ENCODE measurements at regions not wholly inside any gene's neighbourhood (a gene's known extent, or its start where the extent isn't known, plus 50 kb on each side); places are given as distances from the start of the nearest gene placed in this dataset.

DNA sequence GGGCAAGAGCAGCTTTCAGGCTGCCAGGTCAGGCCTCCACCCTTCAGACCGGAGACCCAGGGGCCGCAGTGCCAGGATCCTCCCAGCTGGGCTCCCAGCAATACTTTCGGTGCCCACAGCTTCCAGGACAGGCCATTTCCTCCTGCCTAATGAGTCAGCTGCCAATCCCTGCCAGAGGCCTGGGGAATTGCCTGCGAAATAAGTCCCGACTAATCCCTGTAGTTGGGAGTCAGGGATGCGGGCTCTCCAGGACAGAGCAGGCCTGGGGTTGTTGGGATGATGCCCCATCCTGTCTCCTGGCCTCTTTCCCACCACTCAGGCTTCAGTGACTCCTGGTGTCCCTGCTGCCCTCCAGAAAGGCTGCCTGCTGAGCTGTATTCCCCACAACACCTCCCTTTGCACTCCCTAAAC, 143.5 kb upstream of the UNC5B start:
- peak; percentile 2 for DNase-seq
- Histone ChIP-seq H4K5ac (ENCODE audit: low read depth, low read length) (no peak overlapping the region), H2BK5ac (ENCODE audit: low read depth, low read length, poor library complexity, severe bottlenecking) (no peak overlapping the region), H3K9me1 (ENCODE audit: insufficient read depth, low read length) (no peaks in the 10 kb centered on the region), H3K23ac (ENCODE audit: low read depth, low read length) (no peak overlapping the region), H3K14ac (replicated peaks; ENCODE audit: low read depth, low read length) (no peak overlapping the region), H3K4me3 (ENCODE audit: insufficient read depth, low read depth, low read length) (no peak overlapping the region), H3K18ac (ENCODE audit: low read depth, low read length) (no peak overlapping the region), H3K9ac (ENCODE audit: low read depth, low read length) (no peak overlapping the region), H3K36me3 (ENCODE audit: control insufficient read depth, insufficient read depth, low read length) (no peaks in the 10 kb centered on the region), H3K4me2 (ENCODE audit: low read depth, low read length) (no peak overlapping the region), H3K27ac (ENCODE audit: insufficient read depth, low read length) (no peak overlapping the region), H3K27me3 (ENCODE audit: control insufficient read depth, insufficient read depth, low read length) (peaks cover 48% of the 10 kb centered on the region), H3K79me1 (ENCODE audit: low read depth in 1 of 2, low read length in 2 of 2) (no peaks in the 10 kb centered on the region), H2BK120ac (ENCODE audit: low read depth, low read length) (no peak overlapping the region), H2AK9ac (replicated peaks; ENCODE audit: low read depth, low read length, poor library complexity) (no peak overlapping the region), H4K20me1 (ENCODE audit: insufficient read depth, low read length) (no peaks in the 10 kb centered on the region), H4K8ac (ENCODE audit: low read depth in 2 of 2, low read length in 2 of 2) (no peak overlapping the region), H2BK20ac (ENCODE audit: low read depth, low read length) (no peak overlapping the region), H2AFZ (replicated peaks; ENCODE audit: low read length, poor library complexity) (no peak overlapping the region), H2AK5ac (ENCODE audit: low read depth, low read length) (no peak overlapping the region), H3K4me1 (ENCODE audit: control insufficient read depth, insufficient read depth, low read length) (no peaks in the 10 kb centered on the region), H3K9me3 (ENCODE audit: control insufficient read depth, insufficient read depth, low read length) (no peaks in the 10 kb centered on the region), H3K4ac (ENCODE audit: low read depth, low read length) (no peak overlapping the region), H4K91ac (ENCODE audit: insufficient read depth, low read depth, low read length) (no peak overlapping the region), H2BK15ac (ENCODE audit: low read depth, low read length) (no peak overlapping the region), H3K56ac (ENCODE audit: extremely low read depth, insufficient read depth, low read length) (no peak overlapping the region)
- in situ Hi-C loops (cut with MboI; ENCODE audit: low sequenced_read_pairs) (no loop called here), intact Hi-C loops (cut with micrococcal nuclease) (no loop called here), dilution Hi-C loops (cut with HindIII; ENCODE audit: low sequenced_read_pairs, unreplicated experiment) (no loop called here)
- no peak; the same call in 1 of the 2 replicates for ATAC-seq (ENCODE audit: low read depth)
- BruUV-seq (replicated peaks) = no TSS peak
- WGBS, 2 experiments (ENCODE audit: extremely low coverage in 2 of 2, insufficient read length in 1 of 2) = no CpG with 5 or more reads among the region's 6 CpGs
- TF ChIP-seq, protein P1, sequence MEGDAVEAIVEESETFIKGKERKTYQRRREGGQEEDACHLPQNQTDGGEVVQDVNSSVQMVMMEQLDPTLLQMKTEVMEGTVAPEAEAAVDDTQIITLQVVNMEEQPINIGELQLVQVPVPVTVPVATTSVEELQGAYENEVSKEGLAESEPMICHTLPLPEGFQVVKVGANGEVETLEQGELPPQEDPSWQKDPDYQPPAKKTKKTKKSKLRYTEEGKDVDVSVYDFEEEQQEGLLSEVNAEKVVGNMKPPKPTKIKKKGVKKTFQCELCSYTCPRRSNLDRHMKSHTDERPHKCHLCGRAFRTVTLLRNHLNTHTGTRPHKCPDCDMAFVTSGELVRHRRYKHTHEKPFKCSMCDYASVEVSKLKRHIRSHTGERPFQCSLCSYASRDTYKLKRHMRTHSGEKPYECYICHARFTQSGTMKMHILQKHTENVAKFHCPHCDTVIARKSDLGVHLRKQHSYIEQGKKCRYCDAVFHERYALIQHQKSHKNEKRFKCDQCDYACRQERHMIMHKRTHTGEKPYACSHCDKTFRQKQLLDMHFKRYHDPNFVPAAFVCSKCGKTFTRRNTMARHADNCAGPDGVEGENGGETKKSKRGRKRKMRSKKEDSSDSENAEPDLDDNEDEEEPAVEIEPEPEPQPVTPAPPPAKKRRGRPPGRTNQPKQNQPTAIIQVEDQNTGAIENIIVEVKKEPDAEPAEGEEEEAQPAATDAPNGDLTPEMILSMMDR (conservative IDR thresholded peaks at IDR 0.05; ENCODE audit: low read depth, low read length) = no peak
- no peak for TF ChIP-seq MAFK (IDR thresholded peaks at IDR 0.05; ENCODE audit: low read depth, low read length)
- no peak for TF ChIP-seq RFX5 (IDR thresholded peaks at IDR 0.05; ENCODE audit: low read depth, low read length)
- TF ChIP-seq, protein P2, sequence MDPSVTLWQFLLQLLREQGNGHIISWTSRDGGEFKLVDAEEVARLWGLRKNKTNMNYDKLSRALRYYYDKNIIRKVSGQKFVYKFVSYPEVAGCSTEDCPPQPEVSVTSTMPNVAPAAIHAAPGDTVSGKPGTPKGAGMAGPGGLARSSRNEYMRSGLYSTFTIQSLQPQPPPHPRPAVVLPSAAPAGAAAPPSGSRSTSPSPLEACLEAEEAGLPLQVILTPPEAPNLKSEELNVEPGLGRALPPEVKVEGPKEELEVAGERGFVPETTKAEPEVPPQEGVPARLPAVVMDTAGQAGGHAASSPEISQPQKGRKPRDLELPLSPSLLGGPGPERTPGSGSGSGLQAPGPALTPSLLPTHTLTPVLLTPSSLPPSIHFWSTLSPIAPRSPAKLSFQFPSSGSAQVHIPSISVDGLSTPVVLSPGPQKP (IDR thresholded peaks at IDR 0.05; ENCODE audit: borderline replicate concordance, low read depth, low read length) = no peak
- TF ChIP-seq FOS (IDR thresholded peaks at IDR 0.05; ENCODE audit: low read depth, low read length) = no peak
- no peak for TF ChIP-seq SMC3 (IDR thresholded peaks at IDR 0.05; ENCODE audit: low read depth, low read length)
- TF ChIP-seq RAD21 (IDR thresholded peaks at IDR 0.05; ENCODE audit: low read length) = no peak
- no peak for TF ChIP-seq RCOR1 (IDR thresholded peaks at IDR 0.05; ENCODE audit: insufficient replicate concordance, low read length)
- no peak for TF ChIP-seq NFE2L2 (IDR thresholded peaks at IDR 0.05; ENCODE audit: low read depth, low read length)
- TF ChIP-seq MXI1 (IDR thresholded peaks at IDR 0.05; ENCODE audit: borderline replicate concordance, low read depth, low read length) = no peak
- no peak for TF ChIP-seq POLR2A (IDR thresholded peaks at IDR 0.05; ENCODE audit: low read depth, low read length)
- no peak for TF ChIP-seq CEBPB (IDR thresholded peaks at IDR 0.05; ENCODE audit: low read depth, low read length)
- no peak for TF ChIP-seq MAZ (IDR thresholded peaks at IDR 0.05; ENCODE audit: borderline replicate concordance, low read depth, low read length)
- no peak for TF ChIP-seq CHD1 (IDR thresholded peaks at IDR 0.05; ENCODE audit: low read depth, low read length)
- TF ChIP-seq, protein P3, sequence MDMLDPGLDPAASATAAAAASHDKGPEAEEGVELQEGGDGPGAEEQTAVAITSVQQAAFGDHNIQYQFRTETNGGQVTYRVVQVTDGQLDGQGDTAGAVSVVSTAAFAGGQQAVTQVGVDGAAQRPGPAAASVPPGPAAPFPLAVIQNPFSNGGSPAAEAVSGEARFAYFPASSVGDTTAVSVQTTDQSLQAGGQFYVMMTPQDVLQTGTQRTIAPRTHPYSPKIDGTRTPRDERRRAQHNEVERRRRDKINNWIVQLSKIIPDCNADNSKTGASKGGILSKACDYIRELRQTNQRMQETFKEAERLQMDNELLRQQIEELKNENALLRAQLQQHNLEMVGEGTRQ (IDR thresholded peaks at IDR 0.05; ENCODE audit: low read depth, low read length) = no peak
- no peak for TF ChIP-seq BHLHE40 (IDR thresholded peaks at IDR 0.05; ENCODE audit: low read depth, low read length)
- CTCF ChIA-PET = no interaction called here
- POLR2A ChIA-PET (ENCODE audit: unreplicated experiment) = no interaction called here

Data from IMR-90 (cell line).